GM12891 (cell line): ENCODE measurements at regions not wholly inside any gene's neighbourhood (a gene's known extent, or its start where the extent isn't known, plus 50 kb on each side); places are given as distances from the start of the nearest gene placed in this dataset.

Source experiments
- POLR2A ChIP-seq: IDR thresholded peaks from 2 replicates; pipeline ENCODE4 v1.6.1; 2011; ENCODE audit warnings: low read depth, low read length, control low read depth
- POLR2AphosphoS5 ChIP-seq: IDR thresholded peaks from 2 replicates; pipeline ENCODE4 v1.6.1; 2011; ENCODE audit warnings: low read depth, low read length, control low read depth
- TAF1 ChIP-seq: IDR thresholded peaks from 2 replicates; pipeline ENCODE4 v1.6.1; 2011; ENCODE audit warnings: low read depth, low read length, control low read depth

DNA sequence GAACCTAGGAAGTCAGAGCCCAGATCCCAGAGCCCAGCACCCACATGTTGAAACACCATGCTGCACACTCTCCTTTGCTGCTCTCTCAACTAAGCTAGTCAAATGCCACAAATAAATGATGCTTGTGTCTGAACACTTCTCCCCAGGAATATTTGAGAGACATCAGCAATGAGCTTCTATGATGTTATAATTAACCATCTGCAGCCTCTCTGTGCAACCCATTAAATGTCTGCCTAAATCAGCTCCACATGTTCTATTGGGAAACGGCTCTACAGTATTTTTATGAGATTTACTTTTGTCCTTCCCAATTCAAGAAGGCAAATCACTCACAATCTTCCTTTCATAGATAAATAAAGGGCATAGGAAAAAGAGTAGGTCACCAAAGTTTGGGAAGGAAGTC lies 266.8 kb upstream of the PARD3B start:
- TF ChIP-seq TAF1 (no peak), POLR2A (no peak), POLR2AphosphoS5 (no peak)
